ENCODE measurements at regions not wholly inside any gene's neighbourhood (a gene's known extent, or its start where the extent isn't known, plus 50 kb on each side); places are given as distances from the start of the nearest gene placed in this dataset.

DNA sequence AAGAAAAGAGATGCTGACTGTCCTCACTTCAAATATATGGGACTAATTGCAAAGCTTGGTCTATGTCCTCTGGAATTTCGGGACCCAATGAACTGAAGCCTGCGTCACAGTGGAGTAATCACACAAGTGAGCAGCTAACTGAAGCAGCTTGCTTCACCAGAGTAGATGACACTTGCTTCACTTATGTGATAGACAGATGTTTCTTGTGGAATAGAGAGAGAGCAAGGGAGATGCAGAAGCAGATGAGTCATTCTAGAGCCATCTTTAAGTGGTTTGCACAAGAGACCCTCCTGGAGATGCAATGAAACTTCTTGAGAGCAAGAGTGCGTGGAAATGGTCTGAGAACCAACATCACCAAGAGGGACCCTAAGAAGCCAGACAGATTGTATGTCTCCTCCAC, 1537.1 kb upstream of the FLRT2 start:
- Histone ChIP-seq H3K9me3 (no peaks in the 10 kb centered on the region), H3K36me3 (no peaks in the 10 kb centered on the region), H3K4me3 (no peak overlapping the region), H3K27ac (no peak overlapping the region), H3K4me1 (no peaks in the 10 kb centered on the region), H3K27me3 (no peaks in the 10 kb centered on the region)
- WGBS, result 89% methylated on average over 3 of the region's 3 CpGs
- TF ChIP-seq POLR2A (IDR thresholded peaks at IDR 0.05) (no peak), CTCF (IDR thresholded peaks at IDR 0.05) (no peak), EP300 (IDR thresholded peaks at IDR 0.05) (no peak), POLR2AphosphoS5 (IDR thresholded peaks at IDR 0.05) (no peak)
- DNase-seq (ENCODE audit: low spot score in 2 of 2), result no peak

GRCh38 chr14:83993545-83993944, 1536.4 kb upstream of the FLRT2 start:
- H3K27me3 ChIP-seq, result no peaks in the 10 kb centered on the region
- 90% methylated on average over 2 of the region's 2 CpGs for WGBS
- no peaks in the 10 kb centered on the region for H3K9me3 ChIP-seq
- no peak for DNase-seq (ENCODE audit: low spot score in 2 of 2)
- H3K36me3 ChIP-seq, result no peaks in the 10 kb centered on the region
- H3K4me3 ChIP-seq, result no peak overlapping the region
- no peak for TF ChIP-seq CTCF (IDR thresholded peaks at IDR 0.05)
- TF ChIP-seq POLR2A (IDR thresholded peaks at IDR 0.05), result no peak
- no peak for TF ChIP-seq POLR2AphosphoS5 (IDR thresholded peaks at IDR 0.05)
- no peak for TF ChIP-seq EP300 (IDR thresholded peaks at IDR 0.05)
- no peak overlapping the region for H3K27ac ChIP-seq
- no peaks in the 10 kb centered on the region for H3K4me1 ChIP-seq

DNA sequence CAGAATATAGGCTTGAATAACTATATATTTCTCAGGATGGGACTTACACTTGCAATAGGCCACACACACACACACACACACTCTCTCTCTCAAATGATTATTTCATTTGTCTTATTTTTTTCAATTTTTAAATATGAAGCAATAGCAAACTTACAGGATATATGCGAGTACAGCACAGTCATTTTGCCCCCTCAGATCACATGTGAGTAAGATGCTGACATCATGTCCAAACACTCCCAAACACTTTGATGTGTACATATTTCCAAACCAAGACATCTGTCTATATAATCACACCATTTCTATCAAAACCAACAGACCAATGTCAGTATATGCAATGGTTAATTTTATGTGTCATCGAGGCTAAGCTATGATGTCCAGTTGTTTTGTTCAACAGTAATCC, 1535.9 kb upstream of the FLRT2 start:
- TF ChIP-seq POLR2AphosphoS5 (IDR thresholded peaks at IDR 0.05) (no peak), POLR2A (IDR thresholded peaks at IDR 0.05) (no peak), EP300 (IDR thresholded peaks at IDR 0.05) (no peak), CTCF (IDR thresholded peaks at IDR 0.05) (no peak)
- Histone ChIP-seq H3K27me3 (no peaks in the 10 kb centered on the region), H3K27ac (no peak overlapping the region), H3K36me3 (no peaks in the 10 kb centered on the region), H3K9me3 (no peaks in the 10 kb centered on the region), H3K4me3 (no peak overlapping the region), H3K4me1 (no peaks in the 10 kb centered on the region)
- DNase-seq (ENCODE audit: low spot score in 2 of 2), result no peak
- 78% methylated on average over 2 of the region's 2 CpGs for WGBS

GRCh38 chr14:84001023-84001422, 1528.9 kb upstream of the FLRT2 start:
- no peaks in the 10 kb centered on the region for H3K9me3 ChIP-seq
- H3K36me3 ChIP-seq, result no peaks in the 10 kb centered on the region
- no peaks in the 10 kb centered on the region for H3K27me3 ChIP-seq
- no peaks in the 10 kb centered on the region for H3K4me1 ChIP-seq
- no peak for DNase-seq (ENCODE audit: low spot score in 2 of 2)
- 90% methylated on average over 3 of the region's 3 CpGs for WGBS
- no peak for TF ChIP-seq POLR2A (IDR thresholded peaks at IDR 0.05)
- TF ChIP-seq CTCF (IDR thresholded peaks at IDR 0.05), result no peak
- no peak overlapping the region for H3K4me3 ChIP-seq
- H3K27ac ChIP-seq, result no peak overlapping the region

GRCh38 chr14:84003346-84003745, 1526.6 kb upstream of the FLRT2 start:
- no peaks in the 10 kb centered on the region for H3K36me3 ChIP-seq
- H3K27ac ChIP-seq, result no peak overlapping the region
- DNase-seq (ENCODE audit: low spot score in 2 of 2), result no peak
- TF ChIP-seq POLR2AphosphoS5 (IDR thresholded peaks at IDR 0.05), result no peak
- no peak for TF ChIP-seq EP300 (IDR thresholded peaks at IDR 0.05)
- TF ChIP-seq CTCF (IDR thresholded peaks at IDR 0.05), result no peak
- no peak for TF ChIP-seq POLR2A (IDR thresholded peaks at IDR 0.05)
- H3K27me3 ChIP-seq, result no peaks in the 10 kb centered on the region
- no peaks in the 10 kb centered on the region for H3K9me3 ChIP-seq
- H3K4me3 ChIP-seq, result no peak overlapping the region
- H3K4me1 ChIP-seq, result no peaks in the 10 kb centered on the region
